ENCODE measurements at regions not wholly inside any gene's neighbourhood (a gene's known extent, or its start where the extent isn't known, plus 50 kb on each side); places are given as distances from the start of the nearest gene placed in this dataset.

DNA sequence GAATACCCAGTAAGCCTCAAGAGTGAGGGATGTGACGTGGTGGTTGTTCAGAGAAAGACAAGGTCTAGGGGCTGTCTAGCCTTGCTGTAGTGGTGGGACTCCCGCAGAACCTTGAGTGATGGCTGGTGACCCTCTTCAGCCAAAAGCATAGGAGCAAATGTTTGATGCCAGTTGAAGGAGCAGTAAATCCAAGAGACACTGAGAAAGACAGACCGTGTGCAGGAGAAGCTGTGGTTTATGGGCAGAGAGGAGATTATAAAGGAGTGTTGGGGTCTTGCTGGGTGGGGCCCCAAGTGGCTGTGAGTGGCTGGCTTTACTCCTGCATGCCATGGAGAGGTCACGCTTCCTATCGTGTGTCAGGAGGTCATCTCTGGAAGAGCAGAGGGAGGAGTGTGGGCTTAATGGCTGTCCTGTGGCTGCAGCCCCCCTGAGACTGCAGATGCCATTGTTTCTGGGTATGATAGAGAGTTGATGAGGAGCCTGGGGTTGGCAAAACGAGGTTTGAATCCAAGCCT lies 152.0 kb upstream of the CCND2 start:
- no peak overlapping the region for H3K9ac ChIP-seq (ENCODE audit: low read length)
- H2AFZ ChIP-seq (ENCODE audit: low read depth, low read length) = no peak overlapping the region
- H3K9me3 ChIP-seq (ENCODE audit: low read length) = no peaks in the 10 kb centered on the region
- H3K9me2 ChIP-seq (ENCODE audit: insufficient read depth, low read length) = no peaks in the 10 kb centered on the region
- H3K4me3 ChIP-seq (ENCODE audit: low read length) = no peak overlapping the region
- H4K20me1 ChIP-seq (ENCODE audit: insufficient read depth) = no peaks in the 10 kb centered on the region
- no peak overlapping the region for H3K4me2 ChIP-seq (ENCODE audit: low read length)
- H3F3A ChIP-seq (ENCODE audit: insufficient read depth, low read length, poor library complexity, severe bottlenecking) = no peaks in the 10 kb centered on the region
- no peaks in the 10 kb centered on the region for H3K36me3 ChIP-seq (ENCODE audit: insufficient read depth, low read length)
- TF ChIP-seq POLR2AphosphoS5 (IDR thresholded peaks at IDR 0.05) = no peak
- TF ChIP-seq, protein P1, sequence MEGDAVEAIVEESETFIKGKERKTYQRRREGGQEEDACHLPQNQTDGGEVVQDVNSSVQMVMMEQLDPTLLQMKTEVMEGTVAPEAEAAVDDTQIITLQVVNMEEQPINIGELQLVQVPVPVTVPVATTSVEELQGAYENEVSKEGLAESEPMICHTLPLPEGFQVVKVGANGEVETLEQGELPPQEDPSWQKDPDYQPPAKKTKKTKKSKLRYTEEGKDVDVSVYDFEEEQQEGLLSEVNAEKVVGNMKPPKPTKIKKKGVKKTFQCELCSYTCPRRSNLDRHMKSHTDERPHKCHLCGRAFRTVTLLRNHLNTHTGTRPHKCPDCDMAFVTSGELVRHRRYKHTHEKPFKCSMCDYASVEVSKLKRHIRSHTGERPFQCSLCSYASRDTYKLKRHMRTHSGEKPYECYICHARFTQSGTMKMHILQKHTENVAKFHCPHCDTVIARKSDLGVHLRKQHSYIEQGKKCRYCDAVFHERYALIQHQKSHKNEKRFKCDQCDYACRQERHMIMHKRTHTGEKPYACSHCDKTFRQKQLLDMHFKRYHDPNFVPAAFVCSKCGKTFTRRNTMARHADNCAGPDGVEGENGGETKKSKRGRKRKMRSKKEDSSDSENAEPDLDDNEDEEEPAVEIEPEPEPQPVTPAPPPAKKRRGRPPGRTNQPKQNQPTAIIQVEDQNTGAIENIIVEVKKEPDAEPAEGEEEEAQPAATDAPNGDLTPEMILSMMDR (IDR thresholded peaks at IDR 0.05; ENCODE audit: poor library complexity, severe bottlenecking) = no peak
- no peak overlapping the region for H3K27ac ChIP-seq (ENCODE audit: low read length)
- no peaks in the 10 kb centered on the region for H3K79me2 ChIP-seq (replicated peaks; ENCODE audit: insufficient read depth, low read length)
- H3K27me3 ChIP-seq (ENCODE audit: insufficient read depth, low read depth, low read length) = no peaks in the 10 kb centered on the region

DNA sequence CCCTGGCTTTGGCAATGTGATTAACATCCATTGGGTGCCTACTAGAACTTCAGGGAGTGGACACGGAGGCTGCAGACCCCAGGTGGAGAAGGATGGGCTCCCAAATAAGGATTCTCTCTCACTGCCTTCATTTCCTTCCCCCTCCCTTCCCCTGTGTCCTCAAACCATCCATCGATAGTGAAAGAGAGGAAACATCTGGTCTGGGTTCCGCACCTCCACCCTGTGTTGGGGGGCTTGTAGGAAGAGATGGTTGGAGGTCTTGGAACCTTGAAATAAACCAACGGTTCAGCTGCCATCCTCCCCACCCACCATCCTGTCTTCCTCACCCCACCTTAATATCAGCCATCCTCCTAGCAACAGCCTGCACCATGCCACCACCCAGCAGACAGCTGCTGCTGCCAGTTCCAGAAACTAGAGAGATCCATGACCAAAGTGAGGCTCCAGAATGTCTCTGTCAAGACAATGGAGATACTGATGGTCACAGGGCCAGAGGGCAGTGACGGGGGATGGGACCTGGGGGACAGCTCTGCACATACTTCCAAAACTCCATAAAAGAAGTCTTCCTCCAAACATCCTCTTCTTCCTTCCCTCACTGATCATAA lies 153.1 kb upstream of the CCND2 start:
- no peaks in the 10 kb centered on the region for H4K20me1 ChIP-seq (ENCODE audit: insufficient read depth)
- H2AFZ ChIP-seq (ENCODE audit: low read depth, low read length) = no peak overlapping the region
- no peaks in the 10 kb centered on the region for H3F3A ChIP-seq (ENCODE audit: insufficient read depth, low read length, poor library complexity, severe bottlenecking)
- H3K9me2 ChIP-seq (ENCODE audit: insufficient read depth, low read length) = no peaks in the 10 kb centered on the region
- H3K27ac ChIP-seq (ENCODE audit: low read length) = no peak overlapping the region
- H3K36me3 ChIP-seq (ENCODE audit: insufficient read depth, low read length) = no peaks in the 10 kb centered on the region
- H3K4me2 ChIP-seq (ENCODE audit: low read length) = no peak overlapping the region
- H3K27me3 ChIP-seq (ENCODE audit: insufficient read depth, low read depth, low read length) = no peaks in the 10 kb centered on the region
- no peak overlapping the region for H3K9ac ChIP-seq (ENCODE audit: low read length)
- H3K79me2 ChIP-seq (replicated peaks; ENCODE audit: insufficient read depth, low read length) = no peaks in the 10 kb centered on the region
- no peaks in the 10 kb centered on the region for H3K9me3 ChIP-seq (ENCODE audit: low read length)
- H3K4me3 ChIP-seq (ENCODE audit: low read length) = no peak overlapping the region
- TF ChIP-seq POLR2AphosphoS5 (IDR thresholded peaks at IDR 0.05) (no peak), TAF1 (IDR thresholded peaks at IDR 0.05; ENCODE audit: low read depth) (no peak), EP300 (conservative IDR thresholded peaks at IDR 0.05; ENCODE audit: poor library complexity, severe bottlenecking) (no peak), MXI1 (conservative IDR thresholded peaks at IDR 0.05; ENCODE audit: poor library complexity, severe bottlenecking) (no peak), SMC3 (conservative IDR thresholded peaks at IDR 0.05; ENCODE audit: poor library complexity) (no peak), REST (IDR thresholded peaks at IDR 0.05; ENCODE audit: borderline replicate concordance) (no peak), EZH2 (IDR thresholded peaks at IDR 0.05; ENCODE audit: borderline replicate concordance, insufficient read depth, low read length, poor library complexity, severe bottlenecking) (no peak), RAD21 (conservative IDR thresholded peaks at IDR 0.05) (no peak)
- TF ChIP-seq, protein P1 (IDR thresholded peaks at IDR 0.05; ENCODE audit: poor library complexity, severe bottlenecking) = no peak
